ENCODE measurements at regions not wholly inside any gene's neighbourhood (a gene's known extent, or its start where the extent isn't known, plus 50 kb on each side); places are given as distances from the start of the nearest gene placed in this dataset.
A peak's percentile ranks its signal among the peaks of the same experiment; 100 is the strongest.

DNA sequence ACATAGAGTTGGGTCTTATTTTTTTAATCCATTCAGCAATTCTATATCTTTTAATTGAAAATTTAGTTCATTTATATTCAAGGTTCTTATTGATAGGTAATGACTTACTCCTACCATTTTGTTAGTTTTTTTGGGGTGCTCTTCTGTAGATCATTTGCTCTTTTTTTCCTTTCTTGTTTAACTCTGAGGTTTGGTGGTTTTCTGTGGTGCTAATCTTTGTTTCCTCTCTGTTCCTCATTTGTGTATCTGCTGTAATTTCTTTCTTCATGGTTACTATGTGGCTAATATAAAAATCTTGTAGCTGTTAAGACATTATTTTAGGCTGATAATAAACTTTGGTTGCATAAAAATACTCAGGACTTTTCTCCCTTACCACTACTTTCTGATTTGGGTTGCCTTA is 181.6 kb upstream of the DMRTA1 start:
- Mint-ChIP-seq H3K27me3 (peaks cover 33% of the 10 kb centered on the region), H3K4me3 (no peak overlapping the region), H3K9me3 (peaks cover 2 to 22% (median 14%) of the 10 kb centered on the region in 7 donors), H3K4me1 (no peaks in the 10 kb centered on the region), H3K36me3 (no peaks in the 10 kb centered on the region), H3K27ac (peak overlapping the region in 1 of 3 donors; percentile 6)
- Histone ChIP-seq H3K27me3 (ENCODE audit: control insufficient read depth, insufficient read depth, low read length) (peaks cover 3% of the 10 kb centered on the region), H3K4me3 (ENCODE audit: low read depth, low read length) (no peak overlapping the region), H3K36me3 (ENCODE audit: control insufficient read depth, insufficient read depth, low read length) (no peaks in the 10 kb centered on the region), H3K9me3 (ENCODE audit: control insufficient read depth in 2 of 2, low read length in 2 of 2) (peaks cover 10 to 13% of the 10 kb centered on the region in 2 experiments), H3K27ac (ENCODE audit: insufficient read depth, low read length, poor library complexity, severe bottlenecking) (no peak overlapping the region), H3K4me1 (ENCODE audit: control insufficient read depth, insufficient read depth, low read length, poor library complexity, severe bottlenecking) (no peaks in the 10 kb centered on the region)
- ATAC-seq (ENCODE audit: low read depth in 2 of 2), result no peak
- DNase-seq, result no peak

DNA sequence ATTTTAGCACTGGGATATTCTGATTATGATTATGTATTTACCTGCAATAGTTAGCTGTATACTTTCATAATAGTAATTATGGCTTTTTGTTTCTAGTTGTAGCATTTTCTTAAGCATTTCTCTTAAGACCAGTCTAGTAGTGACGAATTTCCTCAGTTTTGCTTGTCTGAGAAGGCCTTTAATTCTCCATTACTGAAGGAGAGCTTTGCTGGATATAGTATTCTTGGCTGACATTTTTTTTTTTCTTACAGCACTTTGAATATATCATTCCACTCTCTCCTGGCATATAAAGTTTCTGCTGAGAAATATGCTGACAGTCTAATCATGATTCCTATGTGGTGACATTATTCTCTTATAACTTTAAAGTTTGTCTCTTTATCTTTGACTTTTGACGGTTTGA is 181.1 kb upstream of the DMRTA1 start:
- peaks cover 2 to 22% (median 14%) of the 10 kb centered on the region in 7 donors for H3K9me3 Mint-ChIP-seq
- no peak overlapping the region for H3K4me3 ChIP-seq (ENCODE audit: low read depth, low read length)
- DNase-seq (no peak), ATAC-seq (ENCODE audit: low read depth in 2 of 2) (no peak)
- no peaks in the 10 kb centered on the region for H3K4me1 ChIP-seq (ENCODE audit: control insufficient read depth, insufficient read depth, low read length, poor library complexity, severe bottlenecking)
- peaks cover 33% of the 10 kb centered on the region for H3K27me3 Mint-ChIP-seq
- H3K36me3 Mint-ChIP-seq, result no peaks in the 10 kb centered on the region
- no peaks in the 10 kb centered on the region for H3K4me1 Mint-ChIP-seq
- H3K27me3 ChIP-seq (ENCODE audit: control insufficient read depth, insufficient read depth, low read length), result peaks cover 3% of the 10 kb centered on the region
- peaks cover 10 to 13% of the 10 kb centered on the region in 2 experiments for H3K9me3 ChIP-seq (ENCODE audit: control insufficient read depth in 2 of 2, low read length in 2 of 2)
- H3K27ac Mint-ChIP-seq, result no peak overlapping the region
- H3K27ac ChIP-seq (ENCODE audit: insufficient read depth, low read length, poor library complexity, severe bottlenecking), result no peak overlapping the region
- no peaks in the 10 kb centered on the region for H3K36me3 ChIP-seq (ENCODE audit: control insufficient read depth, insufficient read depth, low read length)
- no peak overlapping the region for H3K4me3 Mint-ChIP-seq

GRCh38 chr9:22274477-22274876 is 172.1 kb upstream of the DMRTA1 start:
- DNase-seq, result no peak
- Mint-ChIP-seq H3K4me1 (no peaks in the 10 kb centered on the region), H3K27me3 (no peaks in the 10 kb centered on the region), H3K36me3 (no peaks in the 10 kb centered on the region), H3K9me3 (peaks cover 0 to 2% (median 0%) of the 10 kb centered on the region in 7 donors), H3K4me3 (no peak overlapping the region), H3K27ac (no peak overlapping the region)
- Histone ChIP-seq H3K27ac (ENCODE audit: insufficient read depth, low read length, poor library complexity, severe bottlenecking) (no peak overlapping the region), H3K9me3 (ENCODE audit: control insufficient read depth in 2 of 2, low read length in 2 of 2) (no peaks in the 10 kb centered on the region), H3K4me3 (ENCODE audit: low read depth, low read length) (no peak overlapping the region), H3K4me1 (ENCODE audit: control insufficient read depth, insufficient read depth, low read length, poor library complexity, severe bottlenecking) (no peaks in the 10 kb centered on the region), H3K27me3 (ENCODE audit: control insufficient read depth, insufficient read depth, low read length) (no peaks in the 10 kb centered on the region), H3K36me3 (ENCODE audit: control insufficient read depth, insufficient read depth, low read length) (no peaks in the 10 kb centered on the region)
- ATAC-seq (ENCODE audit: low read depth in 2 of 2), result no peak

- H3K4me3 ChIP-seq (ENCODE audit: low read depth, low read length), result no peak overlapping the region
- Mint-ChIP-seq H3K27me3 (no peaks in the 10 kb centered on the region), H3K9me3 (peaks cover 0 to under 1% (median 0%) of the 10 kb centered on the region in 7 donors), H3K4me1 (no peaks in the 10 kb centered on the region), H3K27ac (no peak overlapping the region), H3K4me3 (no peak overlapping the region), H3K36me3 (no peaks in the 10 kb centered on the region)
- H3K36me3 ChIP-seq (ENCODE audit: control insufficient read depth, insufficient read depth, low read length), result no peaks in the 10 kb centered on the region
- ATAC-seq (ENCODE audit: low read depth in 2 of 2) (no peak), DNase-seq (no peak)
- H3K4me1 ChIP-seq (ENCODE audit: control insufficient read depth, insufficient read depth, low read length, poor library complexity, severe bottlenecking), result no peaks in the 10 kb centered on the region
- no peak overlapping the region for H3K27ac ChIP-seq (ENCODE audit: insufficient read depth, low read length, poor library complexity, severe bottlenecking)
- H3K9me3 ChIP-seq (ENCODE audit: control insufficient read depth in 2 of 2, low read length in 2 of 2), result no peaks in the 10 kb centered on the region
- no peaks in the 10 kb centered on the region for H3K27me3 ChIP-seq (ENCODE audit: control insufficient read depth, insufficient read depth, low read length)
These were observed 168.2 kb upstream of the DMRTA1 start for GRCh38 chr9:22278426-22278825.

- Mint-ChIP-seq H3K27me3 (peaks cover 3% of the 10 kb centered on the region), H3K36me3 (no peaks in the 10 kb centered on the region), H3K9me3 (no peaks in the 10 kb centered on the region), H3K27ac (no peak overlapping the region), H3K4me3 (no peak overlapping the region), H3K4me1 (no peaks in the 10 kb centered on the region)
- DNase-seq, result no peak
- ATAC-seq (ENCODE audit: low read depth in 2 of 2), result no peak
- Histone ChIP-seq H3K27me3 (ENCODE audit: control insufficient read depth, insufficient read depth, low read length) (no peaks in the 10 kb centered on the region), H3K4me1 (ENCODE audit: control insufficient read depth, insufficient read depth, low read length, poor library complexity, severe bottlenecking) (no peaks in the 10 kb centered on the region), H3K4me3 (ENCODE audit: low read depth, low read length) (no peak overlapping the region), H3K36me3 (ENCODE audit: control insufficient read depth, insufficient read depth, low read length) (no peaks in the 10 kb centered on the region), H3K27ac (ENCODE audit: insufficient read depth, low read length, poor library complexity, severe bottlenecking) (no peak overlapping the region), H3K9me3 (ENCODE audit: control insufficient read depth in 2 of 2, low read length in 2 of 2) (no peaks in the 10 kb centered on the region)
These were observed 167.0 kb upstream of the DMRTA1 start for GRCh38 chr9:22279636-22280035.

DNA sequence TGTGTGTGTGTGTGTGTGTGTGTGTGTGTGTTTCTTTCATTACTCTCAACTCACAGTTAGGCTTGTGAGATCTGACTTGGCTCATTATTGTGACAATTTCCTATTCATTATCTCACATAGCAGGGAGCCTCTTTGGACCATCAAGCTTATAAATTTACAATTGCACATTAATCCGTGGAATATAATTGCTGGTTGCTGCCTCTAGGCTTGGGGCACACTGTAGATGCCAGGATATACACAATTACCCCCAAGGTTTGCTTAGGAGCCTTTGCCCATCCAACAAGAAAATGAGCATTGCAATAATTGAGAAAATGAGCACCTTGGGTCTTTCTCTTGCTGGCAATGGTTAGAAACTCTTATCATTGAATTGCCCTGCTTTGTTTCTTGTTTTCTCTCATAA is 161.6 kb upstream of the DMRTA1 start:
- DNase-seq (no peak), ATAC-seq (ENCODE audit: low read depth in 2 of 2) (no peak)
- H3K4me1 Mint-ChIP-seq, result no peaks in the 10 kb centered on the region
- no peak overlapping the region for H3K4me3 Mint-ChIP-seq
- peaks cover 17% of the 10 kb centered on the region for H3K27me3 Mint-ChIP-seq
- Histone ChIP-seq H3K4me1 (ENCODE audit: control insufficient read depth, insufficient read depth, low read length, poor library complexity, severe bottlenecking) (no peaks in the 10 kb centered on the region), H3K9me3 (ENCODE audit: control insufficient read depth in 2 of 2, low read length in 2 of 2) (no peaks in the 10 kb centered on the region), H3K27me3 (ENCODE audit: control insufficient read depth, insufficient read depth, low read length) (no peaks in the 10 kb centered on the region), H3K4me3 (ENCODE audit: low read depth, low read length) (no peak overlapping the region), H3K36me3 (ENCODE audit: control insufficient read depth, insufficient read depth, low read length) (no peaks in the 10 kb centered on the region), H3K27ac (ENCODE audit: insufficient read depth, low read length, poor library complexity, severe bottlenecking) (no peak overlapping the region)
- no peak overlapping the region for H3K27ac Mint-ChIP-seq
- no peaks in the 10 kb centered on the region for H3K9me3 Mint-ChIP-seq
- no peaks in the 10 kb centered on the region for H3K36me3 Mint-ChIP-seq

DNA sequence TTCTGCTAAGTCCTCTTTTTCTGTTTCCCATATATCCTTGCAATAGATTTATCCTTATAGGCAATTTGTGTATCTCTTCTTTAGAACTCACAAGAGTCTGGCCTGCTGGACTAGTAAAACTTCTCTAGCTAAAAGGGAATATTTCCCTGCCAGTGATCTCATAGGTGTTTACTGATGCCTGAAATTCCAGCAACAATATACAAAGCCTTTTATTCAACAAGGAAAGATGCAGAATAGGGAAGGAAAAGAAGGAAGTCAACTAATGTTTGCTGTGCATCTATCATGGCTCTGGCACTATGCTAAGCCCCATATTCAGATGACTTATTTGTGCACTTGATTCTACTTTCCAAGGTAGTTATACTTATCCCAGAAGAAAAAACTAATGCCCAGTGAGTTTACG is 160.0 kb upstream of the DMRTA1 start:
- no peak overlapping the region for H3K27ac Mint-ChIP-seq
- Histone ChIP-seq H3K9me3 (ENCODE audit: control insufficient read depth in 2 of 2, low read length in 2 of 2) (no peaks in the 10 kb centered on the region), H3K36me3 (ENCODE audit: control insufficient read depth, insufficient read depth, low read length) (no peaks in the 10 kb centered on the region), H3K4me1 (ENCODE audit: control insufficient read depth, insufficient read depth, low read length, poor library complexity, severe bottlenecking) (no peaks in the 10 kb centered on the region), H3K4me3 (ENCODE audit: low read depth, low read length) (no peak overlapping the region), H3K27me3 (ENCODE audit: control insufficient read depth, insufficient read depth, low read length) (no peaks in the 10 kb centered on the region), H3K27ac (ENCODE audit: insufficient read depth, low read length, poor library complexity, severe bottlenecking) (no peak overlapping the region)
- DNase-seq (no peak), ATAC-seq (ENCODE audit: low read depth in 2 of 2) (no peak)
- no peaks in the 10 kb centered on the region for H3K9me3 Mint-ChIP-seq
- H3K4me1 Mint-ChIP-seq, result no peaks in the 10 kb centered on the region
- no peak overlapping the region for H3K4me3 Mint-ChIP-seq
- peaks cover 17% of the 10 kb centered on the region for H3K27me3 Mint-ChIP-seq
- no peaks in the 10 kb centered on the region for H3K36me3 Mint-ChIP-seq

DNA sequence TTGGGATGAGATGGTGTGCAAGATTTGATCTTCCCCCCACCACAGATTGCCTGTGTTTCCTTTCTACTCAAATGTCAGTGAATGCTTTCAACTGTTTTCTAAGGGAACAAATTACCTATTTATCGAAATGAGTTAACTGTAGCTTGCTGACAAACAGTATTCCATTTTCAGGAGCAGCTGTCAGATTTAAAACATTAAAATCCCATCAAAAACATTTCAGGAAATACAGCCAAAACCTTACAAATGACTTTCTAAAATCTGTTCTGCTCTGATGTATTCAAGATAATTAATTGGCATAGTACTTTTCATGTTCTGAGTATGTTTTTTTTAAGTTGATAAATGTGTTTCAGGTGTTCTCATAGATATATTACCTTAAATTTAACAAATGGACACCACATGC is 158.0 kb upstream of the DMRTA1 start:
- no peak for ATAC-seq (ENCODE audit: low read depth in 2 of 2)
- Mint-ChIP-seq H3K27ac (no peak overlapping the region), H3K9me3 (peaks cover 0 to 3% (median 0%) of the 10 kb centered on the region in 7 donors), H3K36me3 (no peaks in the 10 kb centered on the region), H3K4me1 (no peaks in the 10 kb centered on the region), H3K27me3 (peaks cover 17% of the 10 kb centered on the region), H3K4me3 (no peak overlapping the region)
- H3K4me3 ChIP-seq (ENCODE audit: low read depth, low read length), result no peak overlapping the region
- no peak for DNase-seq
- H3K9me3 ChIP-seq (ENCODE audit: control insufficient read depth in 2 of 2, low read length in 2 of 2), result no peaks in the 10 kb centered on the region
- H3K27me3 ChIP-seq (ENCODE audit: control insufficient read depth, insufficient read depth, low read length), result no peaks in the 10 kb centered on the region
- no peak overlapping the region for H3K27ac ChIP-seq (ENCODE audit: insufficient read depth, low read length, poor library complexity, severe bottlenecking)
- no peaks in the 10 kb centered on the region for H3K36me3 ChIP-seq (ENCODE audit: control insufficient read depth, insufficient read depth, low read length)
- H3K4me1 ChIP-seq (ENCODE audit: control insufficient read depth, insufficient read depth, low read length, poor library complexity, severe bottlenecking), result no peaks in the 10 kb centered on the region
